ENCODE measurements at regions not wholly inside any gene's neighbourhood (a gene's known extent, or its start where the extent isn't known, plus 50 kb on each side); places are given as distances from the start of the nearest gene placed in this dataset.

GRCh38 chr14:97976861-97977260 lies 1179.7 kb downstream of the VRK1 start:
- TF ChIP-seq CTCF (IDR thresholded peaks at IDR 0.05) (no peak), ZFX (IDR thresholded peaks at IDR 0.05; ENCODE audit: borderline replicate concordance) (no peak)
